GM19397 (cell line): ENCODE measurements at regions not wholly inside any gene's neighbourhood (a gene's known extent, or its start where the extent isn't known, plus 50 kb on each side); places are given as distances from the start of the nearest gene placed in this dataset.

Source experiments
- ATAC-seq: cut with Tn5 transposase; IDR thresholded peaks from one replicate; pipeline ENCODE4 v1.9.1; 2021; ENCODE audit warnings: mild to moderate bottlenecking, moderate library complexity; ENCODE audit not compliant: unreplicated experiment

DNA sequence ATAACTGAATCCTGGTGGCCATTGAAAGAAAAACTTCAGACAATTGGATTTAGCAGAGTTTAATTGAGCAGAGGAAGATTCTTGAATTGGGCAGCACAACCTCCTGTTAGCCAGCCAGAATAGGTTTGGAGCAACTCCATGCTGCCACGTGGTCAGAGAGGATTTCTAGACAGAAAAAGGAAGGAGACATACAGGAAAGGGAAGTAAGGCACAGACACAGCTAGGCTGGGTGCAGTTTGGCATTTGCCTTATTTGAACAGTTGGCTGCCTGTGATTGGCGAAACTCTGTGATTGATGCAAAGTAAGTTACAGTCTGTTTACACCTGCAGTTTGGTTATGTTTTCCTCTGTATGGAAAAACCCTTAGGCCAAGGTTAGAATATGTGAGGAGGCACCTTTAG is 85.8 kb upstream of the SPATA13 start:
- no peak for ATAC-seq

DNA sequence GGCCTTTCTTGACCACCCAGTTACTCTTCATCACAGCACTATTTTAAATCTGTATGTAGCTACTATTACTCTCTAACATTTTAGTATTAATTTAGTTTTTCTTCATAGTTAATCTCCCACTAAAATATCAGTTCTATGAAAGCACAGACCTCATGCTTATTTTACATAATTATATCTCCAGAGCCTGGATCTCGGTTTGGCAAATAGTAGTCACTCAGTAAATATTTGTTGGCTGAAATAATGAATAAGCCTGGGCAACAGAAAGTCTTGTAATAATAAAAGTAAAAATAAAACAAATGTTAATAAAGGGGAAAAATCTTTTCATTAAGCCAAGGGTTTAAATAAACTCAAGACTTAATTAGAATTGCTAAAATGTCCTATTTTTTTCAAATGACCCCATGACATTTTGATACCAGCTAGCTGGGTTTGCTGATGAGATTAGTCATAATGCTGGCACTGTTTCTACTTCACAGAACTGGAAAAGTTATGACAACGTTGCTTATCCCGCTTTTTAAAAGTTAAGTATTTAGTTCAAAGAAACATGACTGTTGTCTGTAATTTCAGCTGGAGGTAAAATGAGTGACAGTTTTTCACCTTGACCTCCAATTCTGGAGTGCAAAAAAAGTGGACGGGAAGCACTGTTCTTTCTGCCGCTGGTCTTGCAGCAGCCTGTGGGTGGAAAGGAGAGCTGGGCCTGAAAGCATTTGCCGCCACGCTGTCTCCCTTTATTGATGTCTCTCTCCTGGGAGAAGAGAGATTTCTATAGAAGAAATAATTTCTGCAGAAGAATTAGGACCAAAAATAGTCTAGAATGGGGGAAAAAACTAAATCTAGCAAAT is 85.2 kb upstream of the SPATA13 start:
- ATAC-seq: no peak

DNA sequence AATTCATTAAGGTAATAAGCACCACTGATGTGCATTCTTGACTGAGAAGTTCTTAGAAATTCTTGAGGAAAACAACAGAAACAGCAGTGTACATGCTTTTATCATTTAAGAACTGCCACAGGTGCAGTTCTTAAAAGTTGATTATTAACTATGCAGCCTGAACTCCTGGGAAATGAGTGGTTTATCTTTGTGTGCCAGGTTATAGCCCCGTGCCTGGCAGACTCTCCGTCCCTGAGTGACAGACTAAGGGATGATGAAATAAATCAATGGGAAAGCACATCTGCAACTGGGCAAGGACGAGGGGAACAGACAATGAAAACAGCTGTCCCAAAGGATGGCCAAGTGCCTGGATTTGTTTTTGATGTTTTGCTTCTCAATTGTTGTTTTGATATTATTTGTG is 84.4 kb upstream of the SPATA13 start:
- ATAC-seq: no peak

DNA sequence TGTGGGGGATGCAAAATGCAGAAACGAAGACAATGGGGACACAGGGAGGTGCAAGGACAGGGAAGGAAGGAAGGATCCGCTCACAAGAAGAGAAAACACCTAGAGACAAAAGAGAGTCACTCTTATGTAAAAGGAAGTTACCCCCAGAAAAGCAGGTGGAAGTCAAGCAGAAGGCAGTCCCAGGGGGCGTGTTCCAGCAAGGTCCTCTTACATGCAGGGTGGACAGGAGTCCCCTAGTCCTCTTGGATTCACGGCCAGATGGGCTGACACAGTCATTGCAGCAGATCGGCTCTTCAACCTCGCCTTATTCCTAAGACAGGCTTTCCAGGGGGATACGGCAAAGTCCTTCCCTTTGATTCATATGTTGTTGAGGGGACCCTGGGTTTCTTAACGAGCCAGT is 83.9 kb upstream of the SPATA13 start:
- no peak for ATAC-seq

DNA sequence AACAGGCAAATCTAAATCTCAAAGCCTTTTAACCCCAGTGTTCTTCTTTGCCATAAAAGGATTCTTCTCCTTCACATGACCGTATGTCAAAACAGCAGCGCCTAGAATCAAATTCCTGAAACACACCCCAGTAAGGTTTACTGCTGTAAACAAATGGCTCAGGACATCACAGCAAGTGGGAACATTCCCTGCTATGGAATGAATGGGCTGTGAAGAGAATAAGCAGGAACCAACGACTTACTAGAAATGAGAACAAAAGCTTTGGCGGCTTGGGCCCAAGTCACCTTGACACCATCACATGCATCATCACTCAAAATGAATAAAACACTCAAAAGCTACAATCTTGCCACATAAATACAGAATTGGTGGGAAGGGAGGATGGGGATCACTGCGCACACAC is 80.4 kb upstream of the SPATA13 start:
- no peak for ATAC-seq

DNA sequence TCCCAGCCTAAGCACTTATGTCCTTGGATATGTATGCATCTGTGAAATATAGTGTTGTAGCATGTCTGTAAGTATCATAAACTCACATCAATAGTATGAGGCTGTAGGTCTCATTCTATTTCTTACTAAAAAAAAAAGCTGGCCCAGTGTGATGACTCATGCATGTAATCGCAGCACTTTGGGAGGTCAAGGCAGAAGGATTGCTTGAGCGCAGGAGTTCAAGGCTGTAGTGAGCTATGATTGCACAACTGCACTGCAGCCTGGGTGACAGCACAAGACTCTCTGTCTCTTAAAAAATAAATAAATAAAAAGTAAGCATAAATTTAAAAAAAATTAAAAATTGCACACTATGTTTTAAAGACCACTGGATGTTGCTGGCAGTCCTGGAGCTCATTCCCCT is 79.1 kb upstream of the SPATA13 start:
- no peak for ATAC-seq

DNA sequence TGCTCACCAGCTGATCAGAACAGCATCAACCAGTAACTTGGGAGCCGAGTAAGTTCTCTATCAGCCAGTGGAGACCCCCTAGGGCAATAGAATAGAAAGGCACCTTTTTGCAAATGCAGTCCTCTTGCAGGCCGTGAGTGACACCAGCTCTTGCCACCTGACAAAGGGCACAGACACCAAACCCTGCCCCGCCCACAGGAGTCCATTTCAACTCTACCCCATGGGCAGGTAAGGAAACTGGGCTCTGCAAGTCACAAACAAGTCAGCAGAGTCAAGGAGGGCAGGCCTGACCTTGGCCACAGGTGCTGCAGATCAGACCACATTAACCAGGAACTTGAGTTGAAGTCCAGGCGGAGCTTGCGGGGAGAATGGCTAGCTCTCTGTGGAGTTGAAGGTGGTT is 77.4 kb upstream of the SPATA13 start:
- ATAC-seq: no peak

DNA sequence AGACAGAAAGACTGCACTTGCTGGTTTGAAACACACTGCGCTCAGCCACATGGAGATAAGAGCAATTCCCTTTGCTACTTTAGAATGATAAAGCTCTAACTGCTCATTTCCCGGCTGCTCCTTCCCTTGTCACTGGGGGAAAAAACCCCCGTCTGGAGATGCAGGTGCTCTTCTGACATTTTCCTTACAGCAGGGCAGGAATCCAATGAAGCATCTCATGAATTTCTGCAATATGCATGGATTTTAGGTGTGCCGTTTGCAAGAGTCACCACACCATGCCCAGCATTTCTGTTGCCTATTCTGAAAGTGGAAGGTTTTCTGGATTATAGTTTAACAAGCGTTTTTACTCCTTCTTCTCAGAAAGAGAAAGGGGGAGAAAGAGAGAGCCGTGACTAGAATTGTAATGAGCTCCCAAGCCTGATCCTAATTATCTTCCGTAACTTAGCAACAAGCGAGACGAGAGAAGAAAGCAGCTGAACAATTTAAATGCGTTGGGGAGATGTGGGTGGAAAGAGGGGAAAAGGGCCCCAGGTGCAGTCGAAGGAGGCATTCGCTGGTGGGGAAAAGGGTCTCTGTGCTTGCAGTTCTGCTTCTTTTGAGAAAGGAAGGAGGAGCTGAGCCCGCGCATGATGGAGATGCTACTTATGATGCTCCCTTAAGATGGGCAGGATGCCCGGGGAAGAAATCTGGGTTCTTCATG is 76.6 kb upstream of the SPATA13 start:
- ATAC-seq: no peak

DNA sequence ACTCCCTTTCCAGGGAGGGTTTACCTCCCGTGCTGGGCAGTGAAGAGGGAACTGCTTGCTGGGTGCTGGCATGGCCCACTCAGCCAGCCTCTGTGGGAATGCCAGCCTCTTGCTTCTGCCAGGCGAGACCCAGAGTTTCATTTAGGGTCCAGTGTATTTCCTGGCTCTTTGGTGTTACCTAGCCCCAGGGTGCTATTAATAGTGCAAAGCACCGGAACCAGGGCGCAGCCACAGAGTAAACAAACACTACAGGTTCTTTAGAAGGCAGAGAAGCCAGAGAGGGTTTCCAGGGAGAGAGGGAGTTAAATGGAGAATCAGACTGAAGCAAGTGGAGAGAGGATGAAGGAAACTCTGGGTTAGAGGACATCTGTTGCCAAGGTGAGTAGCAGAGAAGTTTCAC is 74.9 kb upstream of the SPATA13 start:
- no peak for ATAC-seq

DNA sequence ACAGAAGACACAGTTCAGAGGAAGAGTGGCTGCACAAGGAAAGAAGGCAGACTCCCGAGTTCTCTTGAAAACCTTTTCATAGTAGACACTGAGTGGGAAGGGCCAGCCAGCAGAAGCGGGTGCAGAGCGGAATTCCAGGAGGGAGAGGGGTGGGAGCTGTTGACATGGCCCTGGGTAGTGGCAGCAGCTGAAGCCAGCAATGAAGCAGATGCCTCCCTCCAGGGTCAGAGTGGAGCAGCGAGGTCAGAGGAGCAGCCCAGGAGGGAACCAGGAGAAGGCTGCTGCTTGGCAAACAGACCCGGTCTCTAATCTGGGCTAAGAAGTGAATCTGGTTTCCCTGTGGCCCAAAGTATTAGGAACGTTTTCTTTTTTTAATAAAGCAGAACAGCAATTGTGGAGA is 73.9 kb upstream of the SPATA13 start:
- no peak for ATAC-seq

DNA sequence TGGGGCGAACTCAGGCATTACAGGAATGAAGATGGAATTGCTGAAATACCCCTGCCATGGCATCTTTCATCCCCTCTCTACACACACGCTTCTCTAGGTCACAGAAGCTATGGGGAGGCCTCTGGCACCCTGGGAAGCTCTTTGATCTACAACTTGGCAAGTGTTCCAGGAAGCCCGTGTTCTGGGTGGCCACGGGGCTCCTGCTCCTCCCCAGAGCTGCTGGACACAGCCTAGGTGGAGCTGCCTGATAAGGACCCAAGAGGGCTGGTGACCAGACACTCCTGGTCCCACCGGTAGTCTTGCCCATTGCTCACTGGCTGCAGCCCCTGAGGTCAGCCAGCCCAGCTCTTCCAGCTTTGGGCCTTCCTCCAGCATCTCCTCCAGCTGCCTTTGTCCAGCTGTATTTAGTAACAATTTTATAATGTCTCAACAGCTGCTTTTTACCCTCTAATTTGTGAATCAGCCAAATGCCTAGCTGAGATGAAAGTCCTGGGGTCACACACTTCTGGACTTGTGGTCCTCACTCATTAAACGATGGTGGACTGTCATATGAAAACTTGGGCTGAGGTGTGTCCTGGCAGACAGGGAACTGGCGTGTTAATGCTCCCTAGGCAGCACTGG is 72.8 kb upstream of the SPATA13 start:
- no peak for ATAC-seq

DNA sequence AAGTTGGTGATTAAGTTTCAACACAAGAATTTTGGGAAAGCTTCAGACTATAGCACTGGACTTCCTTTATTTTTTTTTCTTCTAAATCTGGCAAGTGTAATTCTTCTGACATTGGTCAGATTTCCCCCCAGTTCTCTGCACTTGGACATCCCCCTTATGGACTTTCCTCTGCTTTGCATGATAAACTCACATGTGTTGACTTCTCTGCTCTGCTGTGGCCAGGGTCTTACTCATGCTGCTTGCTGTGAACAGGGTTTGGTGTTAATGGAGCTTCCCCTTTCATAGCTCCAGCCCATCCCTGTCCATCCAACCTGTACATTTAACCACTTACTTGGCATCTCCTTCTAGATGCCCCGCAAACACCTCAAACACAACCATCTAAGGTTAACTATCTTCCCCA is 70.5 kb upstream of the SPATA13 start:
- no peak for ATAC-seq

DNA sequence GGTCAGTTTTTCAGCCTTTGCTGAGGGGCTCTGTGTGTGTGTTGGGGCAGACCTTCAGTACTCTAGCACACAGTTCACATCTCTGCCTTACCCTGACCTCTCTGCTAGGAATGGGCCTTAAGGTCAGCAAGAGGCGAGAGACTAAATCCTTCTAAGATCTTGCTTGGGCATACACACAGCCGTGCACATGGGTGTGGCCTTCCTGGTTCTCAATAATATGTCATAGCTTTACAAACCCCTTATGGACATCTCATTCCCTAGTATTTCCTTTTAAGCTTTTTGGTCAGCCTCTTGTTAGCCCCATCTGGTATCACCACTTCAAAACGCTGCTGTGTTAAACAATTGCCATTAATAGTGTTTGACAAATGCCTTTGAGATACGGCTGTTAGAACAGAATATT is 69.4 kb upstream of the SPATA13 start:
- ATAC-seq: no peak

DNA sequence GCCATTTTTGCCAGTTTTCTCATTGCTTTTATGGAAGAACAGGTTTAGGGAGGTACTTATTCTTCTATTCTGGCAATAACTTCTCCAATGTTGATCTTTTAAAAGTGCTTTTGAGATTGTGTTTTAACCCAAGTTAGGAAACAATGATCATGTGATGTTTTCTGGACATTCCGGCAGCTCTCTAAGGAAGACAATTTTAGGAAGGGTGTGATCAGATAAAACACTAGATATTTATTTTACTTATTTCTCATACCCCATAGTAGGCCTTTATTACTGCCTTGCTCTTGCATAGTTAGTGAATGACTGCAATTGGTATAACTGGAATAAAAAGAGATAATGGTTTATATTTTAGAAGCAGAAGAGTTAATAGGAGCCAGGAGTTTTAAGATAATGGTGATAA is 68.4 kb upstream of the SPATA13 start:
- no peak for ATAC-seq

DNA sequence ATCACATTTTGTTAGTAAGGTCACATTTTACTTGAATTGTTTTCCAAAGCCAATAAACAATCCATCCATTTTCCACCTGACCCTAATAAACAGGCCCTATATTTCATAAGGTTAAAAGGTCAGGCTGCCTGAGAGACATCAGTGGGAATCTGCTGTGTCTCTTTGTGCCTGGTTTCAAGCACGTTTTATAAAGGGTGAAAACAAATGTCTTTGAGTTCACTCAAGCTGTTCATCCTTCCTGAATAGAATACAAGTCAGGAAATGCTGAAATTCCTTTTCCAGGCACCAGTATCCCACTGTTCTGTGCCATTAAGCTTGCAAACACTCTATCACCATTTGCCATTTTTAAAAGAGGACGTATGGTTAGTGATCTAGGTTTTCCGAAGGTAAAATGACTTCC is 67.5 kb upstream of the SPATA13 start:
- no peak for ATAC-seq

DNA sequence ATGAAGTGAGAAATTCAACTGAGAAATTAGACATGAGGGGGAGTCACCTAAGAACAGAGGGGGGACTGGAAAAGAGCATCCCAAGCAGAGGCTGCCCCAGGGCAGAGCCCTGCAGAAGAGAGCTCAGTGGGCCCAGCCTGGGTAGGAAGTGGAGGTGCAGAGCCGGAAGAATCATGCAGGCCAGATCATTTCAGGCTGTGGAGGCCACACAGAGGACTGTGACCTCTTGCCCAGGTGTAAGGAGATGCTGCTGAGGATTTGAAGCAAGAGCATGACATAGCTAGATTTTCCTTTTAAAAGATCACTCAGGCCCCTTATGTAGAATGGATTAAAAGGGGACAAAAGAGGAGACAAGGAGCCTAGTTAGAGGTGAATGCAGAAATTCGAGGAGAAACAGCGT is 63.9 kb upstream of the SPATA13 start:
- no peak for ATAC-seq

DNA sequence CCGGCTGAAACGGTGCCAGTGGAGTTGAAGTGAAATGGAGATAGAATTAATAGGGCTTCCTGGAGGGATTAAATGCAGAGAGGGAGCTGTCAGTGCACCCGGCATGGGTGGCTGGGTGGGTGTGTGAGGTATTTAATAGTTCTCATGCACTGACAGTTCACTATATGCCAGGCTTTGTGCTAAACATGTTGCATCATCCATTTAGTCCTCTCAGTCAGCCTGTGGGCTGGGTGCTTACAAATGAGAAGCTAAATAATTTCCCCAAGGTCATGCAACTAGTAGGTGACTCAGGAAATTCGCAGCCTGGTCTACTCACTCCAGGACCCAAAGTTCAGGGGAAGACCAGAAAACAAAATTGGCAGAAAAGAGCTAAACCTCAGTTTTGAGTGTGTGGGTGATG is 63.5 kb upstream of the SPATA13 start:
- ATAC-seq: no peak

DNA sequence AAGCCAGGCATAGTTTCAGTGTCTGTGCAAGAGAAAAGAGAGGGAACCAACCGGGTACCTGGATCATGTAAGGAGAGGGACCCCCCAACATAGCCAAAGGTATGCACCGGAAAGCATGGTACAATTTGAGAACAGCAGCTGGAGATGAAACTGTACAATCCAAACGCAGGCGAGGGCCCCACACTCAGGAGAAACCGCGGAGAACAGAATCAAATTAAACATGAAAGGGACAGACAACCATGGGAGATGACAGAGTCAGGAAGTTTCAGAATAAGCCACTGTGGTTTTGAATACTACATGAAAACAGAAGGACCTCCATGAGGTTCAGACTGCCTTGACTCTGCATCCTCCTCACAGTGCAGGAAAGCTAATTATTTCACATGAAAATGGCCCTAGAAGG is 62.9 kb upstream of the SPATA13 start:
- ATAC-seq: no peak

DNA sequence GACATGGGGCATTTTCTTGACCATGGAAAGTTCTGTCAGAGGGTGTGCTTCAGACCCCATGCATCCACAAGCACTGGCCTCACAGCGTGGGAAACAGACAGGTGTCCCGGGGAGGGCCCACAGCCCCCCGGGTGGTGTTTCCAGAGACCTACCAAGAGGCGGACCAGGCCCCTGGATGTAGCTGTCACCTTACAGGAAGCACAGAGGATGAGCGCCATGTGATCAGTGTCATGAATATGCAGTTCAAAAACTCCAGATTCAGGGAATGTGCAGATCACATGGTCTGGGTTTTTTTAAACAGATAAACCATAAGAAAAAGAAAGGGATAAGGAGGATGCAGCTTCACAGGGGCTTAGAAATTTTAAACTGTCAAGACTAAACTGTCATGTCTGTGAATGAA is 61.0 kb upstream of the SPATA13 start:
- no peak for ATAC-seq

DNA sequence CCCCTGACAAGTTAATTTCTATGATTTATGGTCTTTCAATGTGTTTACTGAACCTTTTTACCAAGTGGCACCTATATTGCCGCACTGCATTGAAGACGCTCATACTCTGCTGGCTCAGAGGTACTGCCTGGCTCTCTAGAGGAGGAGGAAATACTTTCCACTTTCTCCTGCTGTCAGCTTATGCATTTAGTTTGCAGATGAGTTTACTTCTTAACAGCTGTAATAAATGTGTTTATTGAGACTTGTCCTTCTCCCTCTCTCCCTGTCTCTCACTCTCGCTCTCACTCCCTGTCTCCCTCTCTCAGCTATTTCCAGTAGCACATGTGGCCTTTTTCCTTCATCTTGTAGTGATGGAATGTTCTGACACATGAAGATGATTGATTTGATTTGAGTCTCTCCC is 60.3 kb upstream of the SPATA13 start:
- no peak for ATAC-seq

DNA sequence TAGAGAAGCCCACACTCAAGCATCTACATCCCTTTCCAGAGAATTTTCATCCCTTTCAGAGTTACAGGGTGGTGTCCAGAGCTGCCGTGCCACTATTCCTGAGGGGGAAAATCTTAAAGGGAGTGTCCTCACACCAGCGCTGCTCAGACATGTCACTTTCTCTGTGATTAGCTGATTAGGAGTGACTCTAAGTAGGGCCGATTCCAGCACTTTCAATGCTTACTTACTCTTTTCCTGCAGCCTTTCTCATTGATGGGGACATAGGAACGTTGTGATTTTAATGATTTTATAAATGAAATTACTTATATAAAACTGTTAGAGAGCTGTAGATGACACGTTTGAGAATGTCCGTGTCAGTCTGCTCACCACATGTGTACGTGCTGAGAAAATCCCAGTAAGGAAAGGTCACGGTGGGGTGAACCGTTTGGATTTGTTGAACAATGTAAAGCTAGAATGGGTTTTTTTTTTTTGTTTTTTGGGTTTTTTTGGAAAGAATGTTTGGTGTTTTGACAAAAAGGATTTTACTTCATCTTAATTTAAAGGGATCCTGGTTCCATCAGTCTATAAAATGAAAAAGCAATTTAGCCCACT is 56.6 kb upstream of the SPATA13 start:
- ATAC-seq: no peak

DNA sequence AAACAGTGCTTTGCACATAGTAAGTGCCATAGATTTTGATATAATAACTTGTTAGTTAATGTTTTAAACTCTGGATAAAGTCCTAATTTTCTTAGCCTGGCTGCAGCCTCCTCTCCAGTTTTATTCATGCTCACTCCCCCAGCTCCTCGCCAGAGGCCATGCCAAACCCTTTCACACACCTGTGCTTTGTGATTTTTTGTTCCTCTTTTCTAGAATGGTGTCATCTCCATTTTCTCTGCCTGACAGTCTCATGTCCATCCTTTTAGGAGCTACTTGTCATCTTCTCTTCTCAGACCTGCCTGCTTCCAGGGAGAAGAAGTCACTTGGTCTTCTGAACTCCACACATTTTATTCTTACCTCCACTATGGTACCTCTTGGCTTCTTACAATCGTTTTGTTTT is 55.8 kb upstream of the SPATA13 start:
- no peak for ATAC-seq
